ENCODE measurements at regions not wholly inside any gene's neighbourhood (a gene's known extent, or its start where the extent isn't known, plus 50 kb on each side); places are given as distances from the start of the nearest gene placed in this dataset.

- H3K27ac Mint-ChIP-seq, result peak overlapping the region in 1 of 10 donors; percentile 27
- no peak overlapping the region for H3K4me3 Mint-ChIP-seq
- H3K36me3 Mint-ChIP-seq, result no peaks in the 10 kb centered on the region
- peaks cover 0 to 8% (median 0%) of the 10 kb centered on the region in 9 donors for H3K9me3 Mint-ChIP-seq
- peaks cover 0 to 17% (median 8%) of the 10 kb centered on the region in 5 donors for H3K27me3 Mint-ChIP-seq
- POLR2A ChIA-PET, result no interaction called here
- ATAC-seq (no peak), DNase-seq (no peak)
- peaks cover 0 to 2% (median 0%) of the 10 kb centered on the region in 4 donors for H3K4me1 Mint-ChIP-seq
These were observed 174.8 kb downstream of the PHETA1 start for GRCh38 chr12:111193977-111194702.

GRCh38 chr12:111193496-111193895 is 175.4 kb downstream of the PHETA1 start:
- ATAC-seq, result no peak
- Mint-ChIP-seq H3K4me1 (peaks cover 0 to 2% (median 0%) of the 10 kb centered on the region in 4 donors), H3K4me3 (no peak overlapping the region), H3K36me3 (no peaks in the 10 kb centered on the region), H3K9me3 (peaks cover 0 to 8% (median 0%) of the 10 kb centered on the region in 9 donors), H3K27me3 (peaks cover 0 to 17% (median 9%) of the 10 kb centered on the region in 5 donors), H3K27ac (no peak overlapping the region)
- POLR2A ChIA-PET, result no interaction called here
- no peak for DNase-seq

- Mint-ChIP-seq H3K9me3 (peaks cover 0 to 8% (median 0%) of the 10 kb centered on the region in 9 donors), H3K27ac (no peak overlapping the region), H3K27me3 (peaks cover 0 to 17% (median 13%) of the 10 kb centered on the region in 5 donors), H3K4me3 (no peak overlapping the region), H3K4me1 (peaks cover 0 to 2% (median 0%) of the 10 kb centered on the region in 4 donors), H3K36me3 (no peaks in the 10 kb centered on the region)
- DNase-seq, result no peak
- POLR2A ChIA-PET, result no interaction called here
- no peak for ATAC-seq
These were observed 175.8 kb downstream of the PHETA1 start for GRCh38 chr12:111193067-111193466.

GRCh38 chr12:111192647-111193046 is 176.2 kb downstream of the PHETA1 start:
- POLR2A ChIA-PET, result no interaction called here
- H3K27me3 Mint-ChIP-seq, result peaks cover 0 to 19% (median 16%) of the 10 kb centered on the region in 5 donors
- H3K4me3 Mint-ChIP-seq, result no peak overlapping the region
- H3K27ac Mint-ChIP-seq, result no peak overlapping the region
- H3K36me3 Mint-ChIP-seq, result no peaks in the 10 kb centered on the region
- H3K9me3 Mint-ChIP-seq, result peaks cover 0 to 8% (median 0%) of the 10 kb centered on the region in 9 donors
- peaks cover 0 to 2% (median 0%) of the 10 kb centered on the region in 4 donors for H3K4me1 Mint-ChIP-seq
- ATAC-seq, result no peak
- DNase-seq, result no peak

- ATAC-seq (no peak), DNase-seq (peak in 1 of 10 donors; percentile 32)
- H3K4me3 Mint-ChIP-seq, result no peak overlapping the region
- peaks cover 0 to 16% (median 8%) of the 10 kb centered on the region in 5 donors for H3K27me3 Mint-ChIP-seq
- H3K36me3 Mint-ChIP-seq, result no peaks in the 10 kb centered on the region
- POLR2A ChIA-PET, result no interaction called here
- H3K4me1 Mint-ChIP-seq, result no peaks in the 10 kb centered on the region
- H3K9me3 Mint-ChIP-seq, result peaks cover 0 to 8% (median 0%) of the 10 kb centered on the region in 9 donors
- H3K27ac Mint-ChIP-seq, result no peak overlapping the region
These were observed 178.0 kb downstream of the PHETA1 start for GRCh38 chr12:111190741-111191526.

GRCh38 chr12:111189792-111190191 is 179.1 kb downstream of the PHETA1 start:
- peaks cover 0 to 8% (median 0%) of the 10 kb centered on the region in 9 donors for H3K9me3 Mint-ChIP-seq
- H3K36me3 Mint-ChIP-seq, result no peaks in the 10 kb centered on the region
- ATAC-seq (no peak), DNase-seq (peak in 1 of 10 donors; percentile 13)
- H3K27me3 Mint-ChIP-seq, result peaks cover 0 to 16% (median 4%) of the 10 kb centered on the region in 5 donors
- H3K27ac Mint-ChIP-seq, result peak overlapping the region in 1 of 10 donors; percentile 31
- POLR2A ChIA-PET, result no interaction called here
- no peak overlapping the region for H3K4me3 Mint-ChIP-seq
- H3K4me1 Mint-ChIP-seq, result no peaks in the 10 kb centered on the region

GRCh38 chr12:111188436-111188835 is 180.5 kb downstream of the PHETA1 start:
- Mint-ChIP-seq H3K27ac (no peak overlapping the region), H3K9me3 (peaks cover 0 to 8% (median 0%) of the 10 kb centered on the region in 9 donors), H3K27me3 (peaks cover 0 to 16% (median 4%) of the 10 kb centered on the region in 5 donors), H3K4me1 (no peaks in the 10 kb centered on the region), H3K36me3 (no peaks in the 10 kb centered on the region), H3K4me3 (no peak overlapping the region)
- no peak for ATAC-seq
- DNase-seq, result peak in 1 of 10 donors; percentile 40
- POLR2A ChIA-PET, result no interaction called here

GRCh38 chr12:111186347-111186746 is 182.5 kb downstream of the PHETA1 start:
- H3K4me3 Mint-ChIP-seq, result no peak overlapping the region
- DNase-seq, result no peak
- no peak for ATAC-seq
- H3K9me3 Mint-ChIP-seq, result peaks cover 0 to 8% (median 0%) of the 10 kb centered on the region in 9 donors
- peaks cover 0 to 1% (median under 1%) of the 10 kb centered on the region in 4 donors for H3K4me1 Mint-ChIP-seq
- no peaks in the 10 kb centered on the region for H3K36me3 Mint-ChIP-seq
- peaks cover 5 to 27% (median 12%) of the 10 kb centered on the region in 5 donors for H3K27me3 Mint-ChIP-seq
- POLR2A ChIA-PET, result interaction anchor here (0.7 kb wide), 1 partner anchor 70 kb away, joined by 3 read pairs; no protein-coding TSS in a partner anchor
- no peak overlapping the region for H3K27ac Mint-ChIP-seq

GRCh38 chr12:111185889-111186227 is 183.0 kb downstream of the PHETA1 start:
- peaks cover 5 to 32% (median 17%) of the 10 kb centered on the region in 5 donors for H3K27me3 Mint-ChIP-seq
- no peak overlapping the region for H3K27ac Mint-ChIP-seq

GRCh38 chr12:111185206-111185888 is 183.5 kb downstream of the PHETA1 start:
- Mint-ChIP-seq H3K27ac (no peak overlapping the region), H3K4me1 (peaks cover 0 to 8% (median 4%) of the 10 kb centered on the region in 4 donors), H3K4me3 (no peak overlapping the region), H3K9me3 (peaks cover 0 to 8% (median 0%) of the 10 kb centered on the region in 9 donors), H3K36me3 (peaks cover 0 to 2% (median 0%) of the 10 kb centered on the region in 3 donors), H3K27me3 (peaks cover 5 to 37% (median 17%) of the 10 kb centered on the region in 5 donors)
- ATAC-seq, result no peak
- POLR2A ChIA-PET, result no interaction called here
- no peak for DNase-seq

More at GRCh38 chr12:111185889-111186227, 183.0 kb downstream of the PHETA1 start:
- peaks cover 0 to 6% (median 4%) of the 10 kb centered on the region in 4 donors for H3K4me1 Mint-ChIP-seq
- POLR2A ChIA-PET, result no interaction called here
- DNase-seq, result no peak
- H3K9me3 Mint-ChIP-seq, result peaks cover 0 to 8% (median 0%) of the 10 kb centered on the region in 9 donors
- no peak for ATAC-seq
- no peak overlapping the region for H3K4me3 Mint-ChIP-seq
- peaks cover 0 to 2% (median 0%) of the 10 kb centered on the region in 3 donors for H3K36me3 Mint-ChIP-seq

- Mint-ChIP-seq H3K27me3 (peaks cover 9 to 49% (median 21%) of the 10 kb centered on the region in 5 donors), H3K27ac (no peak overlapping the region)
- POLR2A ChIA-PET, result no interaction called here
These were observed 184.7 kb downstream of the PHETA1 start for GRCh38 chr12:111184161-111184560.

GRCh38 chr12:111183094-111183493 is 185.8 kb downstream of the PHETA1 start:
- H3K27me3 Mint-ChIP-seq, result peaks cover 8 to 55% (median 22%) of the 10 kb centered on the region in 5 donors
- no peak overlapping the region for H3K27ac Mint-ChIP-seq
- POLR2A ChIA-PET, result no interaction called here
- no peaks in the 10 kb centered on the region for H3K9me3 Mint-ChIP-seq
- no peak overlapping the region for H3K4me3 Mint-ChIP-seq
- ATAC-seq, result no peak
- H3K36me3 Mint-ChIP-seq, result peaks cover 0 to 2% (median 0%) of the 10 kb centered on the region in 3 donors
- peaks cover 0 to 8% (median 4%) of the 10 kb centered on the region in 4 donors for H3K4me1 Mint-ChIP-seq
- DNase-seq, result no peak

More at GRCh38 chr12:111184161-111184560, 184.7 kb downstream of the PHETA1 start:
- Mint-ChIP-seq H3K9me3 (no peaks in the 10 kb centered on the region), H3K4me3 (no peak overlapping the region), H3K36me3 (peaks cover 0 to 2% (median 0%) of the 10 kb centered on the region in 3 donors), H3K4me1 (peaks cover 0 to 8% (median 4%) of the 10 kb centered on the region in 4 donors)
- no peak for DNase-seq
- no peak for ATAC-seq

Data from naive thymus-derived CD8-positive, alpha-beta T cell (primary cell).